ENCODE measurements at regions not wholly inside any gene's neighbourhood (a gene's known extent, or its start where the extent isn't known, plus 50 kb on each side); places are given as distances from the start of the nearest gene placed in this dataset.

GRCh38 chr11:112421879-112422278, 161.2 kb upstream of the PLET1 start (continued):
- TF ChIP-seq CHD7 (IDR thresholded peaks at IDR 0.05; ENCODE audit: insufficient replicate concordance, low read length) (no peak), MAX (IDR thresholded peaks at IDR 0.05) (no peak), TAF1 (IDR thresholded peaks at IDR 0.05; ENCODE audit: low read depth, low read length) (no peak), TAF7 (optimal IDR thresholded peaks at IDR 0.05; ENCODE audit: borderline replicate concordance, low read depth, low read length) (no peak)

Measured in H1 (cell line).